ENCODE measurements at regions not wholly inside any gene's neighbourhood (a gene's known extent, or its start where the extent isn't known, plus 50 kb on each side); places are given as distances from the start of the nearest gene placed in this dataset.

- TF ChIP-seq, protein P1, sequence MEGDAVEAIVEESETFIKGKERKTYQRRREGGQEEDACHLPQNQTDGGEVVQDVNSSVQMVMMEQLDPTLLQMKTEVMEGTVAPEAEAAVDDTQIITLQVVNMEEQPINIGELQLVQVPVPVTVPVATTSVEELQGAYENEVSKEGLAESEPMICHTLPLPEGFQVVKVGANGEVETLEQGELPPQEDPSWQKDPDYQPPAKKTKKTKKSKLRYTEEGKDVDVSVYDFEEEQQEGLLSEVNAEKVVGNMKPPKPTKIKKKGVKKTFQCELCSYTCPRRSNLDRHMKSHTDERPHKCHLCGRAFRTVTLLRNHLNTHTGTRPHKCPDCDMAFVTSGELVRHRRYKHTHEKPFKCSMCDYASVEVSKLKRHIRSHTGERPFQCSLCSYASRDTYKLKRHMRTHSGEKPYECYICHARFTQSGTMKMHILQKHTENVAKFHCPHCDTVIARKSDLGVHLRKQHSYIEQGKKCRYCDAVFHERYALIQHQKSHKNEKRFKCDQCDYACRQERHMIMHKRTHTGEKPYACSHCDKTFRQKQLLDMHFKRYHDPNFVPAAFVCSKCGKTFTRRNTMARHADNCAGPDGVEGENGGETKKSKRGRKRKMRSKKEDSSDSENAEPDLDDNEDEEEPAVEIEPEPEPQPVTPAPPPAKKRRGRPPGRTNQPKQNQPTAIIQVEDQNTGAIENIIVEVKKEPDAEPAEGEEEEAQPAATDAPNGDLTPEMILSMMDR (IDR thresholded peaks at IDR 0.05), result no peak
- no peak for TF ChIP-seq POLR2A (IDR thresholded peaks at IDR 0.05)
Observed at GRCh38 chr2:158038901-158039300, 62.8 kb upstream of the UPP2 start.

Data from prostate gland (tissue), 2 donors.